Inferior parietal cortex (tissue), 1 donor: ENCODE measurements at regions not wholly inside any gene's neighbourhood (a gene's known extent, or its start where the extent isn't known, plus 50 kb on each side); places are given as distances from the start of the nearest gene placed in this dataset.

Experiments
- DNase-seq: peaks from one replicate; pipeline ENCODE4 v3.0.0-alpha.2; 2016; ENCODE audit errors: extremely low spot score

DNA sequence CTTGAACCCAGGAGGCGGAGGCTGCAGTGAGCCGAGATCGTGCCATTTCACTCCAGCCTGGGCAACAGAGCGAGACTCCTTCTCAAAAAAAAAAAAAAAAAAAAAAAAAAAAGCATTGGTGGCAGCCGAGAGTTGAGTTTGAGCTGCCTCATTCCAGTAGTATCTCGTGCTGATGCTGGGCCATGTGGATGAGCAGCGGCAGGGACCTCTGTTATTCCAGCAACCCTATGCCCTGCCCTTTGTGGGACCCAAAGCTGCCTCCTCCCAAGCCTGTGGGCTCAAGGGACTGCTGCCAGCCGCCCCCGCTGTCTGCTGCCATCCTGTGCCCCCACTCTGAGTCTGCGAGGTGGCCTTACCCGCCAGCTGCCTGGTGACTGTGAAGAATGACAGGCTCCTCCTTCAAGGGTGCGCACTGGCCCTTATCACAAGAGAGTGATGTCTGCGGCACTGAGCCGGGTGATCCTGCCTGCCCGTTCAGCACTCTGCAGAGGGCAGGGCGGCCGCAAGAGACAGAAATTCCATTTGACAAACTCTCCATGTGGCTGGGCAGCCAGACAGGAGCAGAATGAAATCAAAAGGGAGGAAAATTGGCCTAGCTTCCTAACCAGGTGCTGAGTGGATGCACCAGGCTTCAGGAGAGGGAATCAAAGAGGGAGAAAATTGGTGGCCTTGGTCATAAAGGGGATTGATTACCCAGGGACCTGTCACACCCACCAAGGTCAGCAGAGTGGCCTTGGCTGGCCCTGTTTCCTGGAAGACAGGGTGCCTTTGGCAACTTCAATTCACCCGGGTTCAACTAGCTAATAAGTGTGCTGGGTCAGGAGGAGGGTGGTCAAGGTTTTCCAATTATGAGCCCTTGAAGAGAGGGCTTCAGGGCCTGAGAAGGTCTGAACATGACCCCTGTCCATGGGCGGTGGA lies 65.3 kb upstream of the ZMIZ1 start:
- DNase-seq = no peak

DNA sequence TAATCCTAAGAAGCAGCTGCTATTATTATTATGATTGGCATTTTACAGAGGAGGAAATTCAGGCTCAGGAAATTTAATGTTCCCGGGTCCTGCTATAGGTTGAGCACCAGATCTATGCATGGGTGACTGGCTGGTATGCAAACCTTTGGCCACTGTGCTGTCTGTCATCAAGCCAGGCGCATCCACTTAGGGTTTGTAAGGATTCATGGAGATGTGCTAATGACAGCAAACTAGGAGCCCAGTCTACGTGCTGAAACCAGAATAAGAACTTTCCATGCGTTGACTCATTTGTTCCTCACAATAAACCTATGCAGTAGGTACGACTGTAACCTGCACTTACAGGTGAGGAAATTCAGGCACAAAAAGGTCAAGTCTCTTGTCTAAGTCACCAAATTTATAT lies 64.5 kb upstream of the ZMIZ1 start:
- no peak for DNase-seq

DNA sequence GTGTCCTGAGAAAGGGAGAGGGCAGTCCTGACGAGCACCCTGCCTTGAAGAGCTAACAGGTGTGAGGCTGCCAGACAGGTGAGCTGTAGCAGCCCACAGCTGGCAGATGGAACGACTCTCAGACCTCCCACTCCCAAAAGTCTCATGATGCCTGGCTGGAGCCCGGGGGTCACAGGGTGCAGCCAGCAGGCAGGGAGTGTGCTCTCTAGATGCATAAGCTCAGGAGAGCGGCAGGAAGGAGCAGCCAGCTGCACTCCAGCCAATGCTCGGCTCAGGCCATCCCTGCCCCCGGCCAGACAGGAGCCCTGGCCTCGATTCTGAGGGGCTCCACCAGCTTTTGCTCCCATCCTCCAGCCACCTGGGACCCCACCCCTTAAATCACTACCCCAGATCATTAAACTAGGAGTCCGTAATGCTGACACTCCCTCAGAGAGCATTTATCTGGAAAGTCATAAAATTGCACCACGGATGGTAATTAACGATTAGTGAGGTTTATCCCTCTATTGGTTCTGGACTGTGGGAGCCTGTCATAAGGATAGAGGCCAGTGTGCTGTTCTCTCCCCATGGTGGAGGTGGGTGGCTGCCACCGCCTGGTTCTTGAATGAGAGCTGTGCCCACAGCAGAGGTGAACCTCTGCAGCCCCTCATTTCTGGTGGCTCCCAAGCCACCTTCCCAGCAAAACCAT lies 63.5 kb upstream of the ZMIZ1 start:
- no peak for DNase-seq

DNA sequence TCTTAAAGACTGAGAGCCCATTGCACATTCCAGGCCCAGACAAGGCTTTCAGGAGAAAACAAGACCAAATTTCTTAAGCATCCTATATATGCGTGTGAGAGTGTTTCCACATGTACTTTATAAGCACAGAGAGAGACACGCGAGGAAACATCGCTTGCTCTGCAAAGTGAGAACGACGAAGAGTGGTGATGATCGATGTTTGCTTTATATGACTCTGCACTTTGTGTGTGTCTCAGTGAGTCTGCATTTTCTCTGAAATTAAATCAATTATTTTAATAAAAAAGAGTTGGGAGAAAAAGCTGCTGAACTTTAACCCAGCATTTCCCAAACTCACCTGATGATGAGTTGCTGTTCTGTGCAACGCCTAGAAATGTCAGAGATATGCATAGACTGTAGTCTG lies 61.7 kb upstream of the ZMIZ1 start:
- no peak for DNase-seq

DNA sequence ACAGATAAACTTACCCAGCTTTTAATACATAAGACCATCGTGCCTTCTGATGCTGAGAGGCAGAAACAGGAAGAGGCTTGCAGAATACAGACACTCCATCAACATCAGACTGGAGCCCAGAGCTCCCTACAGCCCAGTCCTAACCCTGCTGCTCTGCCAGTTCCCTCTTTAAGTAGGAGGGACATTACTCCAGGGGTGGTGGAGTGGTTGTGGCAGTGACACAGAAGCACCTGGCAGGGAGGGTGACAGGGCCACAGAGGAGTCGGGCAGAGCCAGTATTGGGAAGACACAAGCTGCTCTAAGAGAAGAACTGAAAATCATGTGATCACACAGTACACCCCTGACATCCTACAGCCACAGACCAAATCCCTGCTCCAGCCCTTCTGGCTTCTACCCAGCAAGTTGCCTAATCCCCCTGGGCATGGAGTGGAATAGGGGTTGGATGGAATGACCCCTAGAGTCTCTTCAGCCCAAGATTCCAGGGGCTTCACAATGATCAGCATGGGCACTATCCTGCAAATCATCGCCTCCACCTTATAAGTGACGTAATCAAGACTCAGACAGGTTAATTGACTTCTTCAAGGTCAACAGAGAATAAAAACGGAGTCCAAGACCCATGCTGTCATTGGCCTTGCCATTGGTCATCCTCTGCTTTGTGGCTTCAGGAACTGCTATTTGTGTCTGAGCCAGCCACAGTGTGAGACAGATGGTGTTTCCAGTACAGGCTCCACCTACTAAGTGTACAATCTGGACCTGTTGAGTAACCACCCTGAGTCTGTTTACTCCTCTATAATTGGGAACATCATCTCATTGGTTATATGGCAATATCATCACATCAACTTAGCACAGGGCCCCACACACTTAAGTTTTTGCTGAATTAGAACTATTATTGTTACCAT lies 61.1 kb upstream of the ZMIZ1 start:
- DNase-seq = no peak

DNA sequence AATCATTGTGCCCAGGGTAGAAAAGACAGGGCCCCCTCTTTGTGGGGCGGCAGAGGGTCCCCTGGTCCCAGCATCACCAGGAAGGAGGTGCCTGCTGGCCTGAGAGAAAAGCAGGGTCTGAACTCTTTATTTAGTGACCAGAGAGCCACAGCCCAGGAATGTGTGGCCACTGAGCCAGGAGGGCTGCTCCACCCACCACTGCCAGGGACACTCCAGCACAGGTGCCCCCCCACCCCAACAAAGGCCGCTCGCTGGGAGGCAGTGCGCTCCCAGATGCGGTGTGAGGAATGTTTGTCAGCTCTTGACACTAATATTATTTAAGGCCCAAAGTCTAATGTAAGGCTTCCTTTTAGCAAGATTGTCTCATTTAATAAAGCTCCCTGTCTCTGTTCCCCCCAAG lies 59.6 kb upstream of the ZMIZ1 start:
- DNase-seq = no peak

DNA sequence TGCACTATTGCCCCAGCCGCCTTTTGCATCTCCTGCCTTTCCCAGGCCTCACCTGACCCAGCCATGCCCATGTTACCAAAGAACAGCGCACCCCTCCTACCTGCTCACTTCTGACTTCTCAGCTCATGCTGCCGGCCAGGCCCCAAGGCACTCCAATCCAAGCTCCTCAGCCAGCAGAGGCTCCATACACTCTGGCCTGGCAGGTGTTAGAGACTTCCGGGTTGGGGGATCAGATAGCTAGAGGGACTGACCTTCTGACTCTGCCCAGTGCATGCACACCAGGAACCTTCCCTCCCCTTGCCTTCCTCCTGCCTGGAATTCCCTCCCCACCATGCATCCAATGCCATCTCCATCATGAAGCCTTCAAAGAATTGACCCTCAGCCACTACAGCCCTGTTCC lies 56.2 kb upstream of the ZMIZ1 start:
- no peak for DNase-seq

DNA sequence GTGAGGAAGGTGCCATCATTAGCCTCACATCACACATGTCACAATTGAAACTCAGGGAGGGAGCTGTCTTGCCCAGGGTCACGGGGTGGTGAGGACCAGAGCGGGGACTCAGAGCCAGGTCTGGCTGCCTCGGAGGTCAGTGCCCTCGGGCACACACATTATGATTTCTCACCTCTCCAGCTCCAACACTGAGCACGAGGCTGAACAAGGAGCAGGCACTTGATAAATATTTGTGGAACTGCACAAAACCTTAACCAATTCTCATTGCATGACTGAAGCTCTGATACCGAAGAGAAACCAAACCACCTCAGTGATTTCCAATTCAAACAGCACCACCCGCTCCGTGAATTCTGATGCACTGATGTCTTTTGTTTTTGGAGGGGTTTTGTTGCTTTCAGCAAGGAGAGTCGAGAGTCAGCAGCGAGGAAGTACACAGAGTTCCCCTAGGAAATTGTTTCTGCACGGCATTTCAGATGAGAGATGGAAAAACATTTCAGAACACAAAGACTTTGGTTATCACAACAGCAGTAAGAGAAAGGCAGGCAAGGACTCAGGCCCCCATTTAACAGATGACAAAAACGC lies 55.3 kb upstream of the ZMIZ1 start:
- no peak for DNase-seq

DNA sequence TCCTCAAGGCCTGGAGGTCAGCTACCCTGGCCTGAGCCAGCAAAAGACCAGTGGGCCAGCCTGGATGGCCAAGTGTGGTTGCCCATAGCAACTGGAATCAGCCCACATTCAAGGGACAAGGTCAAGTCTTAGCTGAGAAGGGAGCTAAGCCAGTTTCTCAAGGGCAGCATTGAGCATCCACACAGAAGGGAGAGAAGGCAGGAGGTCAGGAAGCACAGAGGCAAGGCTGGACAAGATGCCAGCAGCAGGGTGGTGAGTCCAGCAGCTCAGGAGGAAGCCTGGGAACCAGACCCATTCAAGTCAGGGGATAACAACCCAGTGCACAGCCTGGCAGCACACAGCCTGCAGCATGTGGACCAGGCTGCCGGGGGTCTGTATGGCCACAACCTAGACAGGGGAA lies 54.0 kb upstream of the ZMIZ1 start:
- DNase-seq = no peak

DNA sequence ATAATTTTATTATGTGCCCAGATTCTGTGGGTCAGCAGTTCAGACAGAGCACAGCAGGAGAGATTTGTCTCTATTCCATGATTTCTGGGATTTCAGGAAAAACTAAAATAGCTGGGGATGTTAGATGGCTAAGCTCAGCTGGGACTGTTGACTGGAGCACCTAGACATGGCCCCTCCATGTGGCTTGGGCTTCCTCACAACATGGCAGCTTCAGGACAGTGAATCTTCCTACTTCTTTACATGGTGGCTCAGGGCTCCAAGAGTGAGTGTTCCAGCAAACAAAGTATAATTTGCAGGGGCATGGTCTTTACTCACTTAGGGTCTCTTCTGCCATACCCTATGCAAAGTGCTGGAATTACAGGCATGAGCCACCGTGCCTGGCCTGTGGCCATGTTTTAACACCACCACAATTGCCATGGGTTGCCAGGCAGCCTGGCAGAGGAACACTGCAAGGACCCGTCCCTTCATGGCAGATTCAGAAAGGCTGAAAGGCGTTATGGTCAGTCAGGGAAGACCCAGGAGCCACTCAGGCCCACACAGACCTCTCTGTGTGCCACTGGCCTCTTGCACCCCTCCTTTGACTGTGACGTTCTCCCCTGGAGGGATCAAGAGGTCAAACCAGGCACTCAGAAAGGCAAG lies 50.8 kb upstream of the ZMIZ1 start:
- DNase-seq = no peak

DNA sequence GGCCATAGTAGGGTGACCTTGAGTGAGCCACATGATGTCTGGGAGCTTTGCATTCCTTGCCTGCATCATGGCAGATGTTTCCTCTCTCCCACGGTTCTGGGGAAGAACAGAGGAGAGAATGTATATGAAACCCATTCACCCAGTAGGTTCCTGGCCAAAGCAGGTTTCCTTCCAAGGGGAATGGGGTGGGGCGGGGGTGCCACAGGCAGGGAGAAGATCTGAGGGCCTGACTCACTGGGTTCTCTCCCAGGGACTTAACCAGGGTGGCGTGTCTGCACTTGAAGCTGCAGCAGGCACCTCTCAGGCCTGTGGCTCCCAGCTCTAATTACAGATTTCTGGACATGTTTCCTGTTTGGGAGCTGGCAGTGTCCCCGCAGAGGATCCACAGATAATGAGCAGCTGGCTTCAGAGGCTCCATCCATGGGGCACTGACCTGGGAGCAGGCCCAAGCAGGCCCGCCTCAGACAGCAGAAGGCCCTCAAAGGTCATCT lies 50.2 kb upstream of the ZMIZ1 start:
- no peak for DNase-seq
